DOHH2 (cell line): ENCODE measurements at regions not wholly inside any gene's neighbourhood (a gene's known extent, or its start where the extent isn't known, plus 50 kb on each side); places are given as distances from the start of the nearest gene placed in this dataset.

Source experiments
- EZH2phosphoT487 ChIP-seq: fragments of 200-600 bp; sonication (generic); IDR thresholded peaks from 2 replicates; pipeline ENCODE4 v1.6.1; 2017; ENCODE audit warnings: borderline replicate concordance, mild to moderate bottlenecking, antibody characterized with exemption, low read length, moderate library complexity, mixed read lengths
- TF ChIP-seq, protein P1 (sequence below): fragments of 200-600 bp; sonication (generic); IDR thresholded peaks from one replicate; pipeline ENCODE4 v1.5.1; 2014; ENCODE audit warnings: antibody characterized with exemption, mild to moderate bottlenecking, low read depth, low read length; ENCODE audit not compliant: poor library complexity, severe bottlenecking

DNA sequence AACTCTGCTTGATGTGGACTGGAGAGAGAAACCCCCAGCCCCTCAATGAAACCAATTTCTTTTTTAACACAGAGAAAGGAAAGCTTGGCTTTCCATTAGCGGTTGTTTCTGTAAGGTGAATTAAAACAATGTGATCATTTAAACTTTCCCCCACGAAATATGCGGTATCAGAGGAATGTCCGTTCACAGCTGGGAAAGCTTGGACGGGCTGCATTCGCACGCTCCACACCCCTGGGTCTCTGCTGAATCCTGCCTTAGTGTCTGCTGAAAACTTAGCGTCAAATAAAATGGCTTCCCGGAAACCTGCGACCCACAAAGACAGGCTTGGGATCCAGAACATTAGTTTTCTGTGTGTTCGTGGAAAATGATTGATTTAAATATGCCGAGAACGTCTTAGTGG lies 71.7 kb downstream of the C16orf95 start:
- TF ChIP-seq, protein P1, sequence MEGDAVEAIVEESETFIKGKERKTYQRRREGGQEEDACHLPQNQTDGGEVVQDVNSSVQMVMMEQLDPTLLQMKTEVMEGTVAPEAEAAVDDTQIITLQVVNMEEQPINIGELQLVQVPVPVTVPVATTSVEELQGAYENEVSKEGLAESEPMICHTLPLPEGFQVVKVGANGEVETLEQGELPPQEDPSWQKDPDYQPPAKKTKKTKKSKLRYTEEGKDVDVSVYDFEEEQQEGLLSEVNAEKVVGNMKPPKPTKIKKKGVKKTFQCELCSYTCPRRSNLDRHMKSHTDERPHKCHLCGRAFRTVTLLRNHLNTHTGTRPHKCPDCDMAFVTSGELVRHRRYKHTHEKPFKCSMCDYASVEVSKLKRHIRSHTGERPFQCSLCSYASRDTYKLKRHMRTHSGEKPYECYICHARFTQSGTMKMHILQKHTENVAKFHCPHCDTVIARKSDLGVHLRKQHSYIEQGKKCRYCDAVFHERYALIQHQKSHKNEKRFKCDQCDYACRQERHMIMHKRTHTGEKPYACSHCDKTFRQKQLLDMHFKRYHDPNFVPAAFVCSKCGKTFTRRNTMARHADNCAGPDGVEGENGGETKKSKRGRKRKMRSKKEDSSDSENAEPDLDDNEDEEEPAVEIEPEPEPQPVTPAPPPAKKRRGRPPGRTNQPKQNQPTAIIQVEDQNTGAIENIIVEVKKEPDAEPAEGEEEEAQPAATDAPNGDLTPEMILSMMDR = no peak
- TF ChIP-seq EZH2phosphoT487 = no peak
